Heart left ventricle (tissue), 16 donors: ENCODE measurements at regions not wholly inside any gene's neighbourhood (a gene's known extent, or its start where the extent isn't known, plus 50 kb on each side); places are given as distances from the start of the nearest gene placed in this dataset.
A peak's percentile ranks its signal among the peaks of the same experiment; 100 is the strongest.

Experiments used
- ATAC-seq, 4 donors: fragments of 200-7000 bp; cut with Tn5 transposase; one replicate each; pipeline ENCODE4 v1.9.1; 2020 to 2022; ENCODE audit warnings: moderate library complexity in 4 of 4, mild to moderate bottlenecking in 3 of 4, moderate number of reproducible peaks in 1 of 4
- DNase-seq, 5 donors: peaks; one replicate each; pipeline ENCODE4 v3.0.0-alpha.2; 2020
- H3K27ac ChIP-seq, 12 donors: fragments of 200-600 bp; sonication (generic) in 4 of 12; one replicate each; pipeline versions ENCODE4 v1.5.0 to v1.8.0; 2016 to 2022; ENCODE audit warnings: mild to moderate bottlenecking in 2 of 12
- H3K27me3 ChIP-seq, 9 donors: fragments of 200-600 bp; sonication (generic) in 2 of 9; one replicate each; pipeline versions ENCODE4 v1.5.1 to v1.8.0; 2016 to 2022; ENCODE audit warnings: mild to moderate bottlenecking in 3 of 9
- H3K36me3 ChIP-seq, 9 donors: fragments of 200-600 bp; sonication (generic) in 2 of 9; one replicate each; pipeline versions ENCODE4 v1.5.0 to v1.8.0; 2018 to 2022; ENCODE audit warnings: mild to moderate bottlenecking in 2 of 9
- H3K4me1 ChIP-seq, 12 donors: fragments of 200-600 bp; sonication (generic) in 4 of 12; one replicate each; pipeline versions ENCODE4 v1.5.0 to v1.8.0; 2016 to 2022; ENCODE audit warnings: mild to moderate bottlenecking in 3 of 12
- H3K4me3 ChIP-seq, 12 donors: fragments of 200-600 bp; sonication (generic) in 4 of 12; one replicate each; pipeline versions ENCODE4 v1.5.0 to v1.8.0; 2017 to 2022; ENCODE audit warnings: mild to moderate bottlenecking in 9 of 12, moderate library complexity in 4 of 12
- H3K9me3 ChIP-seq, 12 donors: fragments of 200-600 bp; sonication (generic) in 4 of 12; one replicate each; pipeline versions ENCODE4 v1.5.0 to v1.8.0; 2016 to 2022; ENCODE audit warnings: mild to moderate bottlenecking in 1 of 12
- CTCF ChIP-seq, 12 donors: fragments of 200-600 bp; sonication (generic) in 4 of 12; IDR thresholded peaks; one replicate each; pipeline versions ENCODE4 v1.5.0 to v1.8.0; 2018 to 2022; ENCODE audit warnings: antibody characterized with exemption in 12 of 12, mild to moderate bottlenecking in 5 of 12
- POLR2A ChIP-seq, 2 donors: fragments of 450-650 bp; IDR thresholded peaks; one replicate each; pipeline ENCODE4 v1.6.1; 2017; ENCODE audit warnings: antibody characterized with exemption in 2 of 2, mild to moderate bottlenecking in 2 of 2, moderate library complexity in 2 of 2
- WGBS, 4 donors: extraction: QIAGEN DNeasy Blood & Tissue Kit in 2 of 4; methylation state at CpG; one replicate each; pipeline versions ENCODE4 v1.1.5 to v1.1.7; 2013 to 2018; 5-methylcytosine and 5-hydroxymethylcytosine counted together
- intact Hi-C, 10 donors: fragments of 100-400 bp; cut with DNase I; formaldehyde crosslinking; loops; one replicate each; pipeline versions ENCODE4 v1.11.1 to v1.14.2; 2022
- donor health status: ischemic (EF 13 %, LVEDD 7.1; RV severe dilation, severe dysfunction).
- donor health status: healthy with polysubstance abuse.
- donor health status: DM: no; HTN: yes; CAD: no.
- donor health status: DM: no; HTN: no; CAD: no.
- donor health status: ischemic (EF 25% LVEDD 6.9; RV normal size, moderate dysfunction).
- donor health status: ischemic (EF 25% LVEDD 5.7; RV mildly dilated, moderate dysfunction).
- donor health status: healthy.
- donor health status: DM: yes; HTN: yes; CAD: no.
- donor health status: ischemic (EF 35%, LVEDD 5.7; RV mildly dilated, moderate dysfunction).
- donor health status: nonischemic (EF 11% LVEDD 7.7; RV severe dilation, severe dysfunction).
- donor health status: DM: yes; HTN: yes; CAD: no.
- donor health status: PGD.
- donor health status: ischemic (EF 29% LVEDD 5.4; RV normal size, mild dysfunction).
- donor health status: nonischemic (EF 23%, LVEDD 6.1; RV moderate dilation, normal function).

DNA sequence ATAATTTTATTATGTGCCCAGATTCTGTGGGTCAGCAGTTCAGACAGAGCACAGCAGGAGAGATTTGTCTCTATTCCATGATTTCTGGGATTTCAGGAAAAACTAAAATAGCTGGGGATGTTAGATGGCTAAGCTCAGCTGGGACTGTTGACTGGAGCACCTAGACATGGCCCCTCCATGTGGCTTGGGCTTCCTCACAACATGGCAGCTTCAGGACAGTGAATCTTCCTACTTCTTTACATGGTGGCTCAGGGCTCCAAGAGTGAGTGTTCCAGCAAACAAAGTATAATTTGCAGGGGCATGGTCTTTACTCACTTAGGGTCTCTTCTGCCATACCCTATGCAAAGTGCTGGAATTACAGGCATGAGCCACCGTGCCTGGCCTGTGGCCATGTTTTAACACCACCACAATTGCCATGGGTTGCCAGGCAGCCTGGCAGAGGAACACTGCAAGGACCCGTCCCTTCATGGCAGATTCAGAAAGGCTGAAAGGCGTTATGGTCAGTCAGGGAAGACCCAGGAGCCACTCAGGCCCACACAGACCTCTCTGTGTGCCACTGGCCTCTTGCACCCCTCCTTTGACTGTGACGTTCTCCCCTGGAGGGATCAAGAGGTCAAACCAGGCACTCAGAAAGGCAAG, 50.8 kb upstream of the ZMIZ1 start:
- intact Hi-C loops = no loop called here
- WGBS, 4 donors = 84 to 89% (median 89%) methylated on average over 4 of the region's 4 CpGs
- H3K4me3 ChIP-seq = no peak overlapping the region
- ATAC-seq (no peak), DNase-seq (peak in 1 of 5 donors; percentile 38)
- peaks cover 0 to 22% (median 5%) of the 10 kb centered on the region in 12 donors for H3K4me1 ChIP-seq
- H3K36me3 ChIP-seq = no peaks in the 10 kb centered on the region
- peaks cover 0 to 8% (median 0%) of the 10 kb centered on the region in 12 donors for H3K9me3 ChIP-seq
- TF ChIP-seq CTCF (IDR thresholded peaks at IDR 0.05) (no peak), POLR2A (IDR thresholded peaks at IDR 0.05) (no peak)
- peak overlapping the region in 2 of 12 donors; percentile 19 to 54 for H3K27ac ChIP-seq
- H3K27me3 ChIP-seq = no peaks in the 10 kb centered on the region

DNA sequence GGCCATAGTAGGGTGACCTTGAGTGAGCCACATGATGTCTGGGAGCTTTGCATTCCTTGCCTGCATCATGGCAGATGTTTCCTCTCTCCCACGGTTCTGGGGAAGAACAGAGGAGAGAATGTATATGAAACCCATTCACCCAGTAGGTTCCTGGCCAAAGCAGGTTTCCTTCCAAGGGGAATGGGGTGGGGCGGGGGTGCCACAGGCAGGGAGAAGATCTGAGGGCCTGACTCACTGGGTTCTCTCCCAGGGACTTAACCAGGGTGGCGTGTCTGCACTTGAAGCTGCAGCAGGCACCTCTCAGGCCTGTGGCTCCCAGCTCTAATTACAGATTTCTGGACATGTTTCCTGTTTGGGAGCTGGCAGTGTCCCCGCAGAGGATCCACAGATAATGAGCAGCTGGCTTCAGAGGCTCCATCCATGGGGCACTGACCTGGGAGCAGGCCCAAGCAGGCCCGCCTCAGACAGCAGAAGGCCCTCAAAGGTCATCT, 50.2 kb upstream of the ZMIZ1 start:
- Histone ChIP-seq H3K4me1 (peaks cover 0 to 27% (median 9%) of the 10 kb centered on the region in 12 donors), H3K36me3 (no peaks in the 10 kb centered on the region), H3K27ac (peak overlapping the region in 2 of 12 donors; percentile 19 to 54), H3K4me3 (no peak overlapping the region), H3K27me3 (no peaks in the 10 kb centered on the region), H3K9me3 (peaks cover 0 to 8% (median 0%) of the 10 kb centered on the region in 12 donors)
- TF ChIP-seq POLR2A (IDR thresholded peaks at IDR 0.05) = no peak
- TF ChIP-seq CTCF (IDR thresholded peaks at IDR 0.05) = no peak
- ATAC-seq (no peak), DNase-seq (peak in 2 of 5 donors; percentile 21 to 51)
- intact Hi-C loops = no loop called here
- 60 to 64% (median 61%) methylated on average over 4 to 5 of the region's 5 CpGs for WGBS, 4 donors
